Esophagus squamous epithelium (tissue), 5 donors: ENCODE measurements at regions not wholly inside any gene's neighbourhood (a gene's known extent, or its start where the extent isn't known, plus 50 kb on each side); places are given as distances from the start of the nearest gene placed in this dataset.

ENCODE experiments used
- DNase-seq: peaks from one replicate; lab custom pipeline; 2025; lab: John Stamatoyannopoulos, UW
- H3K27ac ChIP-seq, 4 donors: fragments of 200-600 bp; sonication (generic); one replicate each; pipeline ENCODE4 v1.5.1; 2016 to 2019; ENCODE audit warnings: mild to moderate bottlenecking in 1 of 4
- H3K27me3 ChIP-seq, 4 donors: fragments of 200-600 bp; sonication (generic); 1 replicate in 3 of 4; 2 replicates in 1 of 4; pipeline versions ENCODE4 v1.5.1 to v1.6.0; 2017 to 2021; ENCODE audit warnings: antibody characterized with exemption in 1 of 4
- H3K36me3 ChIP-seq, 3 donors: fragments of 200-600 bp; sonication (generic); one replicate each; pipeline ENCODE4 v1.5.1; 2016 to 2019
- H3K4me1 ChIP-seq, 3 donors: fragments of 200-600 bp; sonication (generic); one replicate each; pipeline ENCODE4 v1.5.1; 2017 to 2019
- H3K4me3 ChIP-seq, 4 donors: fragments of 200-600 bp; sonication (generic); 1 replicate in 3 of 4; 2 replicates in 1 of 4; pipeline ENCODE4 v1.5.1; 2016 to 2019; ENCODE audit warnings: mild to moderate bottlenecking in 2 of 4, moderate library complexity in 1 of 4
- H3K9me3 ChIP-seq, 3 donors: fragments of 200-600 bp; sonication (generic); one replicate each; pipeline ENCODE4 v1.5.1; 2016 to 2019
- POLR2A ChIP-seq, 4 donors: fragments of 450-650 bp; IDR thresholded peaks; one replicate each; pipeline ENCODE4 v1.6.1; 2017; ENCODE audit warnings: antibody characterized with exemption in 4 of 4, mild to moderate bottlenecking in 4 of 4, moderate library complexity in 3 of 4
- WGBS, 2 donors: methylation state at CpG; one replicate each; pipeline ENCODE4 v1.1.5; 2018; 5-methylcytosine and 5-hydroxymethylcytosine counted together
- intact Hi-C: fragments of 100-400 bp; cut with DNase I; formaldehyde crosslinking; loops from one replicate; pipeline ENCODE4 v1.15.0; 2022
- TF ChIP-seq, protein P1 (sequence below), 6 experiments: fragments of 450-650 bp in 4 of 6; fragments of 200-600 bp in 2 of 6; sonication (generic) in 2 of 6; IDR thresholded peaks; one replicate each; pipeline ENCODE4 v1.5.1; 2016 to 2019; ENCODE audit warnings: antibody characterized with exemption in 6 of 6, mild to moderate bottlenecking in 4 of 6, moderate library complexity in 4 of 6
- donor health status: DM: yes; HTN: yes; CAD: no.

DNA sequence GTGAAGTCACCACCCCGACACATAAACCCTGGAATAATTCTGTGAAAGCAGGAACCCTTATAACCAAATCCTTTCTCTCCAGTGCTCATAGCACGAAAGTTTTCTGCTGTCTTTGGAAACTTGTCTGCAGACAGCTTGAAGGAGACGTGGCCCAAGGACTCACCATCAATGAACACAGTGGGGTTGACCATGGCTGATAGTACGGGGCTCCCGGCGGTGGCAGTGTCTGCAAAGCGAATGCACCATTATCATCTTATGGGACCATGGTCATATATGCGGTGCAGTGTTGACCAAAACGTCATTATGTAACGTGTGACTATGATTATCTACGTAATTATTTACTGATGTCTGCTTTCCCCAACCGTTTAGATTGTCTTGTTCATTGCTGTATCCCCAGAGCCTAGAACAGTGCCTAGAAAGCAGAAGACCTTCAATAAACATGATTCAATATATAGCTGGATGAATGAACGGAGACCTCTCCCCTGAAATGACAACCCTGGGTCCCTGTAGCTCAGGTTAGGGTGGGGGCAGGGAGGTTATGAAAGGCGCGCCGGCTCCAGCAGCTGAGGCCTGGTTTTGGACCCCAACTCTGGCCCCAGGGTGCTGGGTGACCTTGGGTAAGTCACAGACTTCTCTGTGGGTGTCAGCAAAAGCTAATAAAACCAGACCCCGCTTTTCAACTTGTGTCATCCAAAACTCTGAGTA lies 128.4 kb upstream of the ZBTB40 start:
- DNase-seq, result no peak
- Histone ChIP-seq H3K36me3 (no peaks in the 10 kb centered on the region), H3K27ac (no peak overlapping the region), H3K27me3 (peaks cover 0 to 24% (median 0%) of the 10 kb centered on the region in 4 donors), H3K4me1 (no peaks in the 10 kb centered on the region), H3K9me3 (no peaks in the 10 kb centered on the region), H3K4me3 (no peak overlapping the region)
- 85 to 90% methylated on average over 14 to 15 of the region's 17 CpGs for WGBS, 2 donors
- intact Hi-C loops, result no loop called here
- no peak for TF ChIP-seq POLR2A (IDR thresholded peaks at IDR 0.05)
- TF ChIP-seq, protein P1, sequence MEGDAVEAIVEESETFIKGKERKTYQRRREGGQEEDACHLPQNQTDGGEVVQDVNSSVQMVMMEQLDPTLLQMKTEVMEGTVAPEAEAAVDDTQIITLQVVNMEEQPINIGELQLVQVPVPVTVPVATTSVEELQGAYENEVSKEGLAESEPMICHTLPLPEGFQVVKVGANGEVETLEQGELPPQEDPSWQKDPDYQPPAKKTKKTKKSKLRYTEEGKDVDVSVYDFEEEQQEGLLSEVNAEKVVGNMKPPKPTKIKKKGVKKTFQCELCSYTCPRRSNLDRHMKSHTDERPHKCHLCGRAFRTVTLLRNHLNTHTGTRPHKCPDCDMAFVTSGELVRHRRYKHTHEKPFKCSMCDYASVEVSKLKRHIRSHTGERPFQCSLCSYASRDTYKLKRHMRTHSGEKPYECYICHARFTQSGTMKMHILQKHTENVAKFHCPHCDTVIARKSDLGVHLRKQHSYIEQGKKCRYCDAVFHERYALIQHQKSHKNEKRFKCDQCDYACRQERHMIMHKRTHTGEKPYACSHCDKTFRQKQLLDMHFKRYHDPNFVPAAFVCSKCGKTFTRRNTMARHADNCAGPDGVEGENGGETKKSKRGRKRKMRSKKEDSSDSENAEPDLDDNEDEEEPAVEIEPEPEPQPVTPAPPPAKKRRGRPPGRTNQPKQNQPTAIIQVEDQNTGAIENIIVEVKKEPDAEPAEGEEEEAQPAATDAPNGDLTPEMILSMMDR (IDR thresholded peaks at IDR 0.05), result no peak

DNA sequence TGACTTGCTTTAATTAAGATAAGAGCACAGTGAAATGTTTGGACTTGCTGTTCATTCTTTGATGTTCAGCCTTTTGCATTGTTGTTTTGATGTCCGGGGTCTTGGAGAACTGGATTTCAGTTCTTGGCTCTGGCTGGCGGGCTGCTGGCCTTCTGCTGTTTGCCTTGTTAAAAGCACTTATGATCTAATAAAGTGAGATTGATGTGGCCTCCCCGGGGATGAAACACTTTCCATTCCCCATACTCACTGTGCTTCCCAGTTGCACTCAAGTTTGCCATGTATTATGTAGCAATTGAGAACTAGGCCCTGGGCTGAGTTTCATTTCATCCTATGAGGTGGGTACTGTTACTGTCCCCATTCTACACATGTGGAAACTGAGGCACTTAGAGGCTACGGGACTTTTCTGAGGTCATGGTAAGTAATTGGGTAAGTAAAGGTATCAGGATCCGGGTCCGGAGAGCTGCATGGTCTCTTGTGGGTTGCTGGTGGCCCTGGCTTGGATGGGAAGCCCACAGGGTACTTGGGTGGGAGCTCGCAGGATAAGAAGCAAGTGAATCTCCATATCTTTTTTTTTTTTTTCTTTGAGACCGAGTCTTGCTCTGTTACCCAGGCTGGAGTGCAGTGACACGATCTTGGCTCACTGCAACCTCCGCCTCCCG lies 127.7 kb upstream of the ZBTB40 start:
- no peaks in the 10 kb centered on the region for H3K4me1 ChIP-seq
- no peak overlapping the region for H3K27ac ChIP-seq
- H3K4me3 ChIP-seq, result no peak overlapping the region
- intact Hi-C loops, result no loop called here
- 78 to 85% methylated on average over 9 to 11 of the region's 11 CpGs for WGBS, 2 donors
- H3K27me3 ChIP-seq, result peaks cover 0 to 22% (median 0%) of the 10 kb centered on the region in 4 donors
- no peaks in the 10 kb centered on the region for H3K9me3 ChIP-seq
- no peaks in the 10 kb centered on the region for H3K36me3 ChIP-seq
- no peak for DNase-seq
- TF ChIP-seq, protein P1 (IDR thresholded peaks at IDR 0.05), result no peak
- TF ChIP-seq POLR2A (IDR thresholded peaks at IDR 0.05), result no peak

DNA sequence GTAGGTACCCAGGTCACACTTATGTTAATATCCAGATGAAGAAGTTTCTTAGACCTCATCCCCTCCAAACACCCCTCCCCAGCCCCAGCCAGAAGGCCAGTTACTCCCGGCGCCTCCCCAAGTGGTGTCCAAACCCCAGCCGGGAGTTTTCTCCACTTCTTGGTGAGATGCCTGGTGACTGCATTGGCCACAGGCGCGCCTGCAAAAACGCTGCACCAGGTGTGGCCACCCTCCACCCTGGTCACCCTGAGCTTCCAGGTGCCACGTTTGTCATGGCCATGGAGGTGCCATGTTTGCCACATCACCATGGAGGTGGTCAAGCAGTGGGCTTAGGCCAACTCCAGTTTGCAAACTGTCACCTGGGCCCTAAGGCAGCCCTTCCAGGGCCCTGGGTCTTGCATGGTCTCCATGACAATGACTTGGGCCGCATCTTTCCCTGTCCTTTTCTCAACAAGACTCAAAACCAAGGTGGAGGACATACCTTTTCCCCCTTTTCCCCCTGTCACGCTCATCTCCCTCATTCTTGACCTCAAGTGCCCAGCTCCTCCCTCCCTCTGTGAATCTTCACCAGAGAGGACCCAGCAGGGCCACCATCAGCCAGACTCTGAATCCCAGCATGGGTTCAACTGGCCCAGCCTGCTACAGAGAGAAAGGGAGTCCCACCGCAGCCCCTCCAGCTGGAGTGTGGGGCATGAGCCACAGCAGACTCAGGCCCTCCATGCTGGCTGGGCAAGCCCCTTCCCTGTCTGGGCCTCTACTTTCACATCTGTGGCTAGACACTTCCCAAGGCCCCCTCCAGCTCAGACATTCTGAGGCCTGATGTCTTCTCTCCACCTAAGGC lies 125.9 kb upstream of the ZBTB40 start:
- Histone ChIP-seq H3K9me3 (no peaks in the 10 kb centered on the region), H3K36me3 (no peaks in the 10 kb centered on the region), H3K4me3 (no peak overlapping the region), H3K27ac (no peak overlapping the region), H3K4me1 (no peaks in the 10 kb centered on the region), H3K27me3 (peaks cover 0 to 23% (median 0%) of the 10 kb centered on the region in 4 donors)
- TF ChIP-seq, protein P1 (IDR thresholded peaks at IDR 0.05), result no peak
- intact Hi-C loops, result no loop called here
- 88 to 92% methylated on average over 7 to 10 of the region's 10 CpGs for WGBS, 2 donors
- DNase-seq, result no peak

DNA sequence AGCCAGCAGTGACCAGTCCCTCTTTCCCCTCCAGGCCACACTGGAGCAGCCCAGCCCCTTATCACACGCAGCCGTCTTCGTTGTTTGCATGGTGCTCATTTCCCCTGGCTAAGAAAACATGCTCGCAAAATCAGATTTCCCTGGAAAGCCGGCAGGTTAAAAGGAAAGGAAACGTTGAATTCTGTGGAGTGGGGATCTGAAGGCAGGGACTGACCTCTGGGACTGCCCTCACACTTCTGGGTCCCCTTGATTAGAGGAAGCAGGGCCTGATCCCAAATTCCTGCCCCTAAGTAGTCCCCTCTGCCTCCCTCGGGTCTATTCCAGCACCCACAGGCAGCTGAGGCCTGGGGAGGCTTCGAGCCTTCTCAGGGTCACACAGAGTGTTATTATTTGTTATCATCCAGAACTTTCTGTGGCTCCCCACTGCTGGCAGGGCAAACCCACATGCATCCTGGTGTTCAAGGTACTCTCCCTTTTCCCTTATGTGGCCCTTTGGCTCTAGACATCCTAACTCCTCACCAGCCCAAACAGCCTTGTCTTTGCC lies 125.2 kb upstream of the ZBTB40 start:
- intact Hi-C loops, result no loop called here
- peaks cover 0 to 20% (median 0%) of the 10 kb centered on the region in 4 donors for H3K27me3 ChIP-seq
- TF ChIP-seq POLR2A (IDR thresholded peaks at IDR 0.05), result no peak
- TF ChIP-seq, protein P1 (IDR thresholded peaks at IDR 0.05), result no peak
- 81 to 100% methylated on average over 3 to 5 of the region's 8 CpGs for WGBS, 2 donors
- H3K4me1 ChIP-seq, result no peaks in the 10 kb centered on the region
- no peaks in the 10 kb centered on the region for H3K9me3 ChIP-seq
- DNase-seq, result no peak
- no peak overlapping the region for H3K4me3 ChIP-seq
- no peaks in the 10 kb centered on the region for H3K36me3 ChIP-seq
- no peak overlapping the region for H3K27ac ChIP-seq
